OCI-LY3 (cell line): ENCODE measurements at regions not wholly inside any gene's neighbourhood (a gene's known extent, or its start where the extent isn't known, plus 50 kb on each side); places are given as distances from the start of the nearest gene placed in this dataset.

ENCODE experiments used
- CTCF ChIP-seq: fragments of 200-600, 300-600 bp; sonication (generic); IDR thresholded peaks from 2 replicates; pipeline ENCODE4 v1.5.1; 2014; ENCODE audit warnings: antibody characterized with exemption, low read length, low read depth
- EZH2phosphoT487 ChIP-seq: fragments of 200-600 bp; shearing (Covaris generic); IDR thresholded peaks from 2 replicates; pipeline ENCODE4 v1.6.1; 2018; ENCODE audit warnings: antibody characterized with exemption, mixed run types, low read depth

DNA sequence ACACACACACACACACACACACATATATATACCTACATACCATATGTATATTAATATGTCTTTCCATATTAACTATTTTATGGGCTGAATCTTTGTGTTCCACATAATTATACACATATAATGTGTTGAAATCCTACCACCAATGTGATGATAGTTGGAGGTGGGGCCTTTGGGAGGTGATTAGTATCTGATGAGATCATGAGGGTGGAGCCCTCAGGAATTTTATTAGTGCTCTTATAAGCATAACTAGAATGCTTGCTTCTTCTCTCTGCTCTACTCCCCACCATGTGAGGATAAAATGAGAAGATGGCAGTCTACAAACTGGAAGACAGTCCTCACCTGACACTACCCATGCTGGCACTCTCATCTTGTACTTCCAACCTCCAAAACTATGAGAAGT is 1193.5 kb upstream of the FLRT2 start:
- TF ChIP-seq CTCF: no peak
- TF ChIP-seq EZH2phosphoT487: no peak
